Neural progenitor cell (in vitro differentiated cells): ENCODE measurements at regions not wholly inside any gene's neighbourhood (a gene's known extent, or its start where the extent isn't known, plus 50 kb on each side); places are given as distances from the start of the nearest gene placed in this dataset.

ENCODE experiments used
- DNase-seq: peaks from one replicate; pipeline ENCODE4 v3.0.0-alpha.2; 2016; ENCODE audit warnings: low spot score
- H2AFZ ChIP-seq: fragments of 200-600 bp; sonication (generic); replicated peaks from 2 replicates; pipeline ENCODE4 v1.6.1; 2016; ENCODE audit warnings: antibody characterized with exemption
- H3F3A ChIP-seq: fragments of 200-600 bp; sonication (generic); 2 replicates; pipeline ENCODE4 v1.6.1; 2016; ENCODE audit warnings: antibody characterized with exemption, low read depth
- H3K27ac ChIP-seq: fragments of 200-600 bp; sonication (generic); 2 replicates; pipeline ENCODE4 v1.5.1; 2016; ENCODE audit warnings: mild to moderate bottlenecking
- H3K27me3 ChIP-seq: fragments of 200-600 bp; sonication (generic); 2 replicates; pipeline ENCODE4 v1.6.1; 2016; ENCODE audit warnings: mild to moderate bottlenecking, moderate library complexity
- H3K36me3 ChIP-seq: fragments of 200-600 bp; sonication (generic); 2 replicates; pipeline ENCODE4 v1.5.1; 2016
- H3K4me1 ChIP-seq: fragments of 200-600 bp; sonication (generic); 2 replicates; pipeline ENCODE4 v1.6.1; 2016; ENCODE audit warnings: mixed run types
- H3K4me2 ChIP-seq: fragments of 200-600 bp; sonication (generic); 2 replicates; pipeline ENCODE4 v1.6.1; 2016
- H3K4me3 ChIP-seq: fragments of 200-600 bp; sonication (generic); 2 replicates; pipeline ENCODE4 v1.5.1; 2016
- H3K79me2 ChIP-seq: fragments of 200-600 bp; sonication (generic); 2 replicates; pipeline ENCODE4 v1.6.1; 2016; ENCODE audit warnings: low read depth
- H3K9ac ChIP-seq: fragments of 200-600 bp; sonication (generic); 2 replicates; pipeline ENCODE4 v1.6.1; 2016
- H3K9me3 ChIP-seq: fragments of 200-600 bp; sonication (generic); 2 replicates; pipeline ENCODE4 v1.5.1; 2016; ENCODE audit warnings: low read depth
- H4K20me1 ChIP-seq: fragments of 200-600 bp; sonication (generic); 2 replicates; pipeline ENCODE4 v1.6.1; 2016; ENCODE audit warnings: low read depth
- H3K27ac Mint-ChIP-seq: 3 replicates; pipeline ENCODE4 v1.8.0; 2021; ENCODE audit warnings: mixed read lengths
- H3K27me3 Mint-ChIP-seq: 2 replicates; pipeline ENCODE4 v1.8.0; 2022; ENCODE audit warnings: low read depth, mild to moderate bottlenecking, inconsistent platforms, moderate library complexity, mixed read lengths; ENCODE audit not compliant: insufficient read depth
- H3K36me3 Mint-ChIP-seq: 3 replicates; pipeline ENCODE4 v1.8.0; 2021; ENCODE audit warnings: mixed read lengths
- H3K4me1 Mint-ChIP-seq: 3 replicates; pipeline ENCODE4 v1.8.0; 2021; ENCODE audit warnings: mixed read lengths
- H3K4me3 Mint-ChIP-seq: 3 replicates; pipeline ENCODE4 v1.8.0; 2021; ENCODE audit warnings: mild to moderate bottlenecking, moderate library complexity, mixed read lengths
- H3K9me3 Mint-ChIP-seq: 3 replicates; pipeline ENCODE4 v1.8.0; 2020; ENCODE audit warnings: mixed read lengths
- EZH2 ChIP-seq: fragments of 200-600 bp; sonication (generic); IDR thresholded peaks from 2 replicates; pipeline ENCODE4 v1.6.1; 2017; ENCODE audit warnings: antibody characterized with exemption, mild to moderate bottlenecking, moderate library complexity
- EZH2phosphoT487 ChIP-seq: fragments of 200-600 bp; sonication (generic); IDR thresholded peaks from 2 replicates; pipeline ENCODE4 v1.6.1; 2017; ENCODE audit warnings: antibody characterized with exemption
- TF ChIP-seq, protein P1 (sequence below): fragments of 200-600 bp; sonication (generic); IDR thresholded peaks from 2 replicates; pipeline ENCODE4 v1.5.1; 2017; ENCODE audit warnings: antibody characterized with exemption, mild to moderate bottlenecking

GRCh38 chr9:22342491-22343217 lies 104.0 kb upstream of the DMRTA1 start:
- H4K20me1 ChIP-seq: no peaks in the 10 kb centered on the region
- no peak overlapping the region for H3K27ac ChIP-seq
- Mint-ChIP-seq H3K4me1 (peaks cover 3% of the 10 kb centered on the region), H3K4me3 (no peak overlapping the region), H3K27me3 (no peaks in the 10 kb centered on the region), H3K9me3 (peaks cover 3% of the 10 kb centered on the region), H3K27ac (no peak overlapping the region), H3K36me3 (no peaks in the 10 kb centered on the region)
- TF ChIP-seq EZH2phosphoT487: no peak
- no peak for TF ChIP-seq EZH2
- TF ChIP-seq, protein P1, sequence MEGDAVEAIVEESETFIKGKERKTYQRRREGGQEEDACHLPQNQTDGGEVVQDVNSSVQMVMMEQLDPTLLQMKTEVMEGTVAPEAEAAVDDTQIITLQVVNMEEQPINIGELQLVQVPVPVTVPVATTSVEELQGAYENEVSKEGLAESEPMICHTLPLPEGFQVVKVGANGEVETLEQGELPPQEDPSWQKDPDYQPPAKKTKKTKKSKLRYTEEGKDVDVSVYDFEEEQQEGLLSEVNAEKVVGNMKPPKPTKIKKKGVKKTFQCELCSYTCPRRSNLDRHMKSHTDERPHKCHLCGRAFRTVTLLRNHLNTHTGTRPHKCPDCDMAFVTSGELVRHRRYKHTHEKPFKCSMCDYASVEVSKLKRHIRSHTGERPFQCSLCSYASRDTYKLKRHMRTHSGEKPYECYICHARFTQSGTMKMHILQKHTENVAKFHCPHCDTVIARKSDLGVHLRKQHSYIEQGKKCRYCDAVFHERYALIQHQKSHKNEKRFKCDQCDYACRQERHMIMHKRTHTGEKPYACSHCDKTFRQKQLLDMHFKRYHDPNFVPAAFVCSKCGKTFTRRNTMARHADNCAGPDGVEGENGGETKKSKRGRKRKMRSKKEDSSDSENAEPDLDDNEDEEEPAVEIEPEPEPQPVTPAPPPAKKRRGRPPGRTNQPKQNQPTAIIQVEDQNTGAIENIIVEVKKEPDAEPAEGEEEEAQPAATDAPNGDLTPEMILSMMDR: no peak
- no peaks in the 10 kb centered on the region for H3K9me3 ChIP-seq
- H3K4me2 ChIP-seq: no peak overlapping the region
- H2AFZ ChIP-seq: no peak overlapping the region
- peak; percentile 2 for DNase-seq
- no peaks in the 10 kb centered on the region for H3K4me1 ChIP-seq
- no peaks in the 10 kb centered on the region for H3K79me2 ChIP-seq
- no peaks in the 10 kb centered on the region for H3F3A ChIP-seq
- no peaks in the 10 kb centered on the region for H3K27me3 ChIP-seq
- no peak overlapping the region for H3K9ac ChIP-seq
- H3K36me3 ChIP-seq: no peaks in the 10 kb centered on the region
- no peak overlapping the region for H3K4me3 ChIP-seq

DNA sequence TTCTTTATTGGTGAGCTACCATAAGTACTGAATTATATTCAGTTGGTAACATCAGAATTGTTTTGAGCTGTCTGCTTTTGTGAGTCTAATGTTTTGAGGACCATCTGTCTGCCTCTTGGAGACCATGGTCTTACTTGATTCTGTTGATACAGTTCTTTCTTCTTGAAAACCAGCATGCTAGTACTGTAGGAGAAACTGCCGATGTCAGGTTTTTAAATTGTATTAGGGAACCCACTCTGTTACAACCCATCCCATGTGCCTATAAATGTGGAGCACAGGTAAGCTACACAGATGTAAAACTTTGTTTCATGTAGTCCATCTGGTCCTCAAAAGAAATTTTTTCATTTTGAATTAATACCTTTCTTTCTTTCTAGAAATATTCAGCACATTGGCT lies 103.4 kb upstream of the DMRTA1 start:
- no peak overlapping the region for H2AFZ ChIP-seq
- no peaks in the 10 kb centered on the region for H3F3A ChIP-seq
- H3K4me1 ChIP-seq: no peaks in the 10 kb centered on the region
- no peaks in the 10 kb centered on the region for H3K9me3 ChIP-seq
- H3K27me3 ChIP-seq: no peaks in the 10 kb centered on the region
- Mint-ChIP-seq H3K4me3 (no peak overlapping the region), H3K4me1 (peaks cover 3% of the 10 kb centered on the region), H3K27me3 (no peaks in the 10 kb centered on the region), H3K27ac (no peak overlapping the region), H3K9me3 (peaks cover 7% of the 10 kb centered on the region), H3K36me3 (no peaks in the 10 kb centered on the region)
- DNase-seq: no peak
- TF ChIP-seq EZH2phosphoT487 (no peak), EZH2 (no peak)
- TF ChIP-seq, protein P1: no peak
- H3K36me3 ChIP-seq: no peaks in the 10 kb centered on the region
- H3K4me2 ChIP-seq: no peak overlapping the region
- H3K9ac ChIP-seq: no peak overlapping the region
- H3K79me2 ChIP-seq: no peaks in the 10 kb centered on the region
- H3K27ac ChIP-seq: no peak overlapping the region
- H4K20me1 ChIP-seq: no peaks in the 10 kb centered on the region
- H3K4me3 ChIP-seq: no peak overlapping the region

- peaks cover 4% of the 10 kb centered on the region for H3K36me3 ChIP-seq
- H3K27me3 Mint-ChIP-seq: peaks cover 7% of the 10 kb centered on the region
- H3K79me2 ChIP-seq: no peaks in the 10 kb centered on the region
- no peak overlapping the region for H3K27ac ChIP-seq
- peaks cover 26% of the 10 kb centered on the region for H3K4me1 Mint-ChIP-seq
- H3K4me3 Mint-ChIP-seq: no peak overlapping the region
- no peak for TF ChIP-seq EZH2
- TF ChIP-seq EZH2phosphoT487: no peak
- TF ChIP-seq, protein P1: no peak
- peaks cover 19% of the 10 kb centered on the region for H3K4me1 ChIP-seq
- no peaks in the 10 kb centered on the region for H4K20me1 ChIP-seq
- H3K9me3 Mint-ChIP-seq: peaks cover 24% of the 10 kb centered on the region
- H3K4me2 ChIP-seq: no peak overlapping the region
- H3K9me3 ChIP-seq: peaks cover 10% of the 10 kb centered on the region
- H2AFZ ChIP-seq: no peak overlapping the region
- no peak for DNase-seq
- H3K9ac ChIP-seq: no peak overlapping the region
- H3K27ac Mint-ChIP-seq: no peak overlapping the region
- H3K4me3 ChIP-seq: no peak overlapping the region
- H3K27me3 ChIP-seq: peaks cover 26% of the 10 kb centered on the region
- peaks cover 10% of the 10 kb centered on the region for H3K36me3 Mint-ChIP-seq
- H3F3A ChIP-seq: peaks cover 12% of the 10 kb centered on the region
These were observed 91.8 kb upstream of the DMRTA1 start for GRCh38 chr9:22354699-22355384.
